Loucy (cell line): ENCODE measurements at regions not wholly inside any gene's neighbourhood (a gene's known extent, or its start where the extent isn't known, plus 50 kb on each side); places are given as distances from the start of the nearest gene placed in this dataset.

Experiments used
- H2AFZ ChIP-seq: fragments of 200-600 bp; sonication (generic); 2 replicates; pipeline ENCODE4 v1.6.0; 2016; ENCODE audit warnings: antibody characterized with exemption, mild to moderate bottlenecking, low read length, moderate library complexity
- H3F3A ChIP-seq: fragments of 200-600 bp; 2 replicates; pipeline ENCODE4 v1.6.0; 2016; ENCODE audit warnings: antibody characterized with exemption, low read depth, mild to moderate bottlenecking
- H3K27me3 ChIP-seq: fragments of 200-600 bp; sonication (generic); 2 replicates; pipeline ENCODE4 v1.6.1; 2014; ENCODE audit warnings: low read length, mild to moderate bottlenecking; ENCODE audit not compliant: insufficient read depth, poor library complexity, severe bottlenecking
- H3K36me3 ChIP-seq: fragments of 200-600 bp; sonication (generic); 2 replicates; pipeline ENCODE4 v1.6.1; 2016; ENCODE audit warnings: low read length; ENCODE audit not compliant: insufficient read depth
- H3K4me1 ChIP-seq: fragments of 200-600 bp; sonication (generic); 2 replicates; pipeline ENCODE4 v1.5.1; 2014; ENCODE audit warnings: low read length, mild to moderate bottlenecking; ENCODE audit not compliant: insufficient read depth, poor library complexity, severe bottlenecking
- H3K4me2 ChIP-seq: fragments of 200-600 bp; sonication (generic); 2 replicates; pipeline ENCODE4 v1.6.0; 2014; ENCODE audit warnings: antibody characterized with exemption, low read length, low read depth, mild to moderate bottlenecking; ENCODE audit not compliant: poor library complexity, severe bottlenecking
- H3K4me3 ChIP-seq: fragments of 200-600 bp; sonication (generic); 2 replicates; pipeline ENCODE4 v1.5.1; 2014; ENCODE audit warnings: low read length, mild to moderate bottlenecking, mixed read lengths; ENCODE audit not compliant: poor library complexity, severe bottlenecking
- H3K79me2 ChIP-seq: fragments of 200-600 bp; sonication (generic); 2 replicates; pipeline ENCODE4 v1.6.1; 2014; ENCODE audit warnings: low read length; ENCODE audit not compliant: insufficient read depth
- H3K9ac ChIP-seq: fragments of 200-600 bp; sonication (generic); 2 replicates; pipeline ENCODE4 v1.6.0; 2014; ENCODE audit warnings: mild to moderate bottlenecking, low read depth, low read length, moderate library complexity; ENCODE audit not compliant: poor library complexity, severe bottlenecking
- H3K9me2 ChIP-seq: fragments of 200-600 bp; sonication (generic); replicated peaks from 2 replicates; pipeline ENCODE4 v1.6.1; 2016; ENCODE audit warnings: low read depth, low read length, mixed read lengths
- H3K9me3 ChIP-seq: fragments of 200-600 bp; sonication (generic); 2 replicates; pipeline ENCODE4 v1.6.1; 2014; ENCODE audit warnings: mild to moderate bottlenecking, antibody characterized with exemption, low read length, low read depth; ENCODE audit not compliant: insufficient read depth
- H4K20me1 ChIP-seq: fragments of 200-600 bp; sonication (generic); 2 replicates; pipeline ENCODE4 v1.6.0; 2014; ENCODE audit warnings: antibody characterized with exemption, low read length, mild to moderate bottlenecking; ENCODE audit not compliant: insufficient read depth, poor library complexity, severe bottlenecking
- EZH2phosphoT487 ChIP-seq: fragments of 200-600 bp; IDR thresholded peaks from 2 replicates; pipeline ENCODE4 v1.6.1; 2018; ENCODE audit warnings: antibody characterized with exemption, mild to moderate bottlenecking, moderate library complexity, borderline replicate concordance
- TF ChIP-seq, protein P1 (sequence below): fragments of 200-600 bp; sonication (generic); conservative IDR thresholded peaks from 2 replicates; pipeline ENCODE4 v1.5.1; 2014; ENCODE audit warnings: mild to moderate bottlenecking, antibody characterized with exemption, low read length

DNA sequence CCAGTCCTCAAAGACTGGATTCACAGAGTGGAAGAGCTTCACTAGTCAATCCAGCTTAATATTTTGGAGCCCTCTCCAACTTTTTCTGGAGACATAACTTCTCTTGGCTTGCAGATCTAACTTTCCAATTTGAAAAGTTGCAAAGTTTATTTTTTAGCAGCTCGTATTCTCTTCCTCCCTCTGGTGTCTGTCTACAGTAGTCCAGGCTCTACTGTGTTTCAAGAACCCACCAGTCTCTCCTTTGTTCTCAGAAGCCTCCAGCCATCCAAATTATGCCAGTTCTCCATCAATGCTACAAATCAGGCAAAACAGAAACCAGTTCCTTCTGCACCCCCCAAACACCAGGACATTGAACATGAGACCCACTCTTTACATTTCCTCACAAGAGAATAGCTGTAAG lies 376.1 kb upstream of the OPRM1 start:
- no peaks in the 10 kb centered on the region for H3K27me3 ChIP-seq
- no peaks in the 10 kb centered on the region for H3K9me3 ChIP-seq
- TF ChIP-seq EZH2phosphoT487, result no peak
- TF ChIP-seq, protein P1, sequence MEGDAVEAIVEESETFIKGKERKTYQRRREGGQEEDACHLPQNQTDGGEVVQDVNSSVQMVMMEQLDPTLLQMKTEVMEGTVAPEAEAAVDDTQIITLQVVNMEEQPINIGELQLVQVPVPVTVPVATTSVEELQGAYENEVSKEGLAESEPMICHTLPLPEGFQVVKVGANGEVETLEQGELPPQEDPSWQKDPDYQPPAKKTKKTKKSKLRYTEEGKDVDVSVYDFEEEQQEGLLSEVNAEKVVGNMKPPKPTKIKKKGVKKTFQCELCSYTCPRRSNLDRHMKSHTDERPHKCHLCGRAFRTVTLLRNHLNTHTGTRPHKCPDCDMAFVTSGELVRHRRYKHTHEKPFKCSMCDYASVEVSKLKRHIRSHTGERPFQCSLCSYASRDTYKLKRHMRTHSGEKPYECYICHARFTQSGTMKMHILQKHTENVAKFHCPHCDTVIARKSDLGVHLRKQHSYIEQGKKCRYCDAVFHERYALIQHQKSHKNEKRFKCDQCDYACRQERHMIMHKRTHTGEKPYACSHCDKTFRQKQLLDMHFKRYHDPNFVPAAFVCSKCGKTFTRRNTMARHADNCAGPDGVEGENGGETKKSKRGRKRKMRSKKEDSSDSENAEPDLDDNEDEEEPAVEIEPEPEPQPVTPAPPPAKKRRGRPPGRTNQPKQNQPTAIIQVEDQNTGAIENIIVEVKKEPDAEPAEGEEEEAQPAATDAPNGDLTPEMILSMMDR, result no peak
- H3K36me3 ChIP-seq, result no peaks in the 10 kb centered on the region
- no peak overlapping the region for H3K4me2 ChIP-seq
- H3K4me1 ChIP-seq, result no peaks in the 10 kb centered on the region
- H3K9ac ChIP-seq, result no peak overlapping the region
- no peaks in the 10 kb centered on the region for H3K79me2 ChIP-seq
- no peaks in the 10 kb centered on the region for H3K9me2 ChIP-seq
- H3K4me3 ChIP-seq, result no peak overlapping the region
- no peaks in the 10 kb centered on the region for H4K20me1 ChIP-seq
- no peak overlapping the region for H2AFZ ChIP-seq
- H3F3A ChIP-seq, result no peaks in the 10 kb centered on the region

DNA sequence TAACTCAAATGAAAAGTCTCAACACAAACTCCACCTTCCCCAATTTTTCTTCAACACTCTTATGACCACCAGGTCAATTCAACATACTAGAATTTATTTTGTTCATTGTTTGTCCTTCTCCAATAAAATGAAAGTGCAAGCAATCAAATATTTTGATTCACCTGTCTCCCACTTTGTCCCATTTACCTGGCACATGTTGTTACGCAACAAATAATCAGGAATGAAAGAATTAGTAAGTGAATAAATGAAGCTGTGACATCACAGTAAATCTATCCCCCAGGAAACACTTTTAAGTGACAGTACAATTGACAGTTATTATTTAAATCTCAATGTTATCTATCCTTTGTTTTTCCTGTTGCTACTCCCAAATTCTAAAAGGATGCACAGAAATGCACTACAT lies 393.7 kb upstream of the OPRM1 start:
- H3K4me3 ChIP-seq, result no peak overlapping the region
- H3K27me3 ChIP-seq, result no peaks in the 10 kb centered on the region
- no peaks in the 10 kb centered on the region for H3F3A ChIP-seq
- no peak overlapping the region for H2AFZ ChIP-seq
- no peak overlapping the region for H3K4me2 ChIP-seq
- H3K9ac ChIP-seq, result no peak overlapping the region
- no peaks in the 10 kb centered on the region for H3K9me2 ChIP-seq
- H3K9me3 ChIP-seq, result no peaks in the 10 kb centered on the region
- H3K79me2 ChIP-seq, result no peaks in the 10 kb centered on the region
- H4K20me1 ChIP-seq, result no peaks in the 10 kb centered on the region
- no peaks in the 10 kb centered on the region for H3K4me1 ChIP-seq
- no peaks in the 10 kb centered on the region for H3K36me3 ChIP-seq
- TF ChIP-seq EZH2phosphoT487, result no peak
- TF ChIP-seq, protein P1, result no peak

DNA sequence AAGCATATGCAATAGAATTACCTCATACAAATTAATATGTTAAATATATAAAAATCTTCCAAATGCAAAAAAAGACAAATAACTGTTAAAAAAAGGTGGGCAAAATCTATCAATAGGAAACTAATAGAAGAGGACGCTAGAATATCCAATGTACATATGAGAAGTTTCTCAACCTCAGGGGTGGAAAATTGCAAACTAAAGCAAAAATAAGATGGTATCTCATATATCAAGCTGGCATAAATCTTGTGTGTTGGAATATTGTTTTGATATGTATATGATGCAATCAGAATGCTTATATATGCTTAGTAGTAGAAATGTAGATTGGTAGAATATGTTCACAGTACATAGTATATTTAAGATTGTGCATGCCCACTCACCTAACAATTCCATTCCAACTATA lies 395.0 kb upstream of the OPRM1 start:
- Histone ChIP-seq H3K9me2 (no peaks in the 10 kb centered on the region), H3K36me3 (no peaks in the 10 kb centered on the region), H3K79me2 (no peaks in the 10 kb centered on the region), H3K4me3 (no peak overlapping the region), H3K9ac (no peak overlapping the region), H3F3A (no peaks in the 10 kb centered on the region), H4K20me1 (no peaks in the 10 kb centered on the region), H3K9me3 (no peaks in the 10 kb centered on the region), H2AFZ (no peak overlapping the region), H3K4me1 (no peaks in the 10 kb centered on the region), H3K4me2 (no peak overlapping the region), H3K27me3 (no peaks in the 10 kb centered on the region)
- TF ChIP-seq, protein P1, result no peak
- TF ChIP-seq EZH2phosphoT487, result no peak
